HL-60 (cell line): ENCODE measurements at regions not wholly inside any gene's neighbourhood (a gene's known extent, or its start where the extent isn't known, plus 50 kb on each side); places are given as distances from the start of the nearest gene placed in this dataset.

Source experiments
- DNase-seq, 2 experiments: peaks; one replicate each; pipeline ENCODE4 v3.0.0-alpha.2; 2010 to 2020; ENCODE audit warnings: low read depth in 1 of 2, low spot score in 1 of 2
- H3K27ac ChIP-seq: fragments of 250-450 bp; sonication (Bioruptor Pico); replicated peaks from 2 replicates; pipeline ENCODE4 v1.5.1; 2020; ENCODE audit warnings: mild to moderate bottlenecking, moderate library complexity
- H3K27me3 ChIP-seq: fragments of 250-450 bp; sonication (Bioruptor Pico); 2 replicates; pipeline ENCODE4 v1.5.1; 2021; ENCODE audit warnings: mild to moderate bottlenecking, moderate library complexity; ENCODE audit not compliant: insufficient read depth, poor library complexity, severe bottlenecking
- H3K4me3 ChIP-seq: replicated peaks from 2 replicates; pipeline ENCODE4 v1.5.1; 2011; ENCODE audit warnings: mild to moderate bottlenecking, control low read depth, low read length; ENCODE audit not compliant: insufficient read depth
- CTCF ChIP-seq: IDR thresholded peaks from one replicate; pipeline ENCODE4 v1.5.1; 2011; ENCODE audit warnings: low read length, control low read depth, inconsistent platforms; ENCODE audit not compliant: insufficient read depth
- GABPA ChIP-seq: IDR thresholded peaks from 2 replicates; pipeline ENCODE4 v1.6.1; 2012; ENCODE audit warnings: low read depth
- POLR2AphosphoS5 ChIP-seq: IDR thresholded peaks from 2 replicates; pipeline ENCODE4 v1.6.1; 2012; ENCODE audit warnings: low read depth
- REST ChIP-seq: IDR thresholded peaks from 2 replicates; pipeline ENCODE4 v1.6.1; 2012; ENCODE audit warnings: low read depth; ENCODE audit not compliant: insufficient replicate concordance
- SPI1 ChIP-seq: IDR thresholded peaks from 2 replicates; pipeline ENCODE4 v1.6.1; 2012; ENCODE audit warnings: low read depth, mild to moderate bottlenecking, borderline replicate concordance

GRCh38 chr1:3976821-3977220, 76.7 kb upstream of the C1orf174 start:
- Histone ChIP-seq H3K27ac (no peak overlapping the region), H3K27me3 (no peaks in the 10 kb centered on the region), H3K4me3 (no peak overlapping the region)
- DNase-seq = no peak
- no peak for TF ChIP-seq GABPA

- Histone ChIP-seq H3K4me3 (no peak overlapping the region), H3K27me3 (no peaks in the 10 kb centered on the region), H3K27ac (no peak overlapping the region)
- no peak for TF ChIP-seq GABPA
- no peak for TF ChIP-seq SPI1
- no peak for TF ChIP-seq CTCF
- no peak for DNase-seq
These were observed 78.3 kb upstream of the C1orf174 start for GRCh38 chr1:3978196-3978989.

GRCh38 chr1:3978990-3979325, 78.9 kb upstream of the C1orf174 start:
- Histone ChIP-seq H3K4me3 (no peak overlapping the region), H3K27ac (no peak overlapping the region), H3K27me3 (no peaks in the 10 kb centered on the region)
- no peak for DNase-seq
- TF ChIP-seq SPI1 (no peak), POLR2AphosphoS5 (no peak), CTCF (no peak), GABPA (no peak), REST (no peak)

- TF ChIP-seq GABPA (no peak), POLR2AphosphoS5 (no peak), REST (no peak), SPI1 (no peak), CTCF (no peak)
- H3K27me3 ChIP-seq = no peaks in the 10 kb centered on the region
- no peak overlapping the region for H3K27ac ChIP-seq
- DNase-seq = no peak
- H3K4me3 ChIP-seq = no peak overlapping the region
These were observed 81.2 kb upstream of the C1orf174 start for GRCh38 chr1:3981261-3981660.
